Gastroesophageal sphincter (tissue), 3 donors: ENCODE measurements at regions not wholly inside any gene's neighbourhood (a gene's known extent, or its start where the extent isn't known, plus 50 kb on each side); places are given as distances from the start of the nearest gene placed in this dataset.

ENCODE experiments used
- CTCF ChIP-seq, 4 experiments: fragments of 200-600 bp in 2 of 4; fragments of 450-650 bp in 2 of 4; sonication (generic) in 1 of 4; IDR thresholded peaks; one replicate each; pipeline ENCODE4 v1.5.1; 2017 to 2019; ENCODE audit warnings: antibody characterized with exemption in 4 of 4, mild to moderate bottlenecking in 2 of 4, moderate library complexity in 2 of 4
- POLR2A ChIP-seq, 2 donors: fragments of 450-650 bp; IDR thresholded peaks; one replicate each; pipeline ENCODE4 v1.6.1; 2017; ENCODE audit warnings: antibody characterized with exemption in 2 of 2, mild to moderate bottlenecking in 2 of 2, moderate library complexity in 1 of 2

- TF ChIP-seq CTCF (IDR thresholded peaks at IDR 0.05): no peak
- no peak for TF ChIP-seq POLR2A (IDR thresholded peaks at IDR 0.05)
These were observed 385.7 kb downstream of the AASDHPPT start for GRCh38 chr11:106463154-106463553.
